ENCODE measurements at regions not wholly inside any gene's neighbourhood (a gene's known extent, or its start where the extent isn't known, plus 50 kb on each side); places are given as distances from the start of the nearest gene placed in this dataset.

DNA sequence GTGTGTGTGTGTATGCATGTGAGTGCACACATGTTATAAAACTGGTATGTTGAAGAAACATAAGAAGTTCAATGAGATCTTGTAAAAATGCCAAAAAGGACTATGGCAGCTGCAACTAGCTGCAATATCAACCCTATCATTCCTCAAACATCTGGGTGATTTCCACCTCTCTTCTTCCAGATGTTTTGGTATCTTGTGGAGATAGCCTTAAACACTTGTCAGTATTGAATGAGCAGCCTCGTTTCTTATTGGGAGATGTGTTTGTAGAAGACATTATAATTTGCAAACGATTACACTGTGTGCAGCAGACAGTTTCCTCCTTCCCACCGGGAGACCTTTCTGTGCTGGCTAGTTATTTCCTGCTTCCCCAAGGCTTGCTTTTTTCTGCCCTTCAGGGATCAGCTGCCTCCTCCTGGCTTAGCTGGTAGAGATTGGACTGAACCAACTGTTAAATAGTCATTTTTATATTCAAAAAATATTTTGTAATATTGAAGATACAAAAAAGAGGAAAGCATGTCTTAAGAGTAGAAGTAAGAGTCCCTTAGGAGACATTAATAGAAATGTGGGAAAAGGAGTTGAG lies 168.4 kb upstream of the MPDZ start:
- TF ChIP-seq, protein P1, sequence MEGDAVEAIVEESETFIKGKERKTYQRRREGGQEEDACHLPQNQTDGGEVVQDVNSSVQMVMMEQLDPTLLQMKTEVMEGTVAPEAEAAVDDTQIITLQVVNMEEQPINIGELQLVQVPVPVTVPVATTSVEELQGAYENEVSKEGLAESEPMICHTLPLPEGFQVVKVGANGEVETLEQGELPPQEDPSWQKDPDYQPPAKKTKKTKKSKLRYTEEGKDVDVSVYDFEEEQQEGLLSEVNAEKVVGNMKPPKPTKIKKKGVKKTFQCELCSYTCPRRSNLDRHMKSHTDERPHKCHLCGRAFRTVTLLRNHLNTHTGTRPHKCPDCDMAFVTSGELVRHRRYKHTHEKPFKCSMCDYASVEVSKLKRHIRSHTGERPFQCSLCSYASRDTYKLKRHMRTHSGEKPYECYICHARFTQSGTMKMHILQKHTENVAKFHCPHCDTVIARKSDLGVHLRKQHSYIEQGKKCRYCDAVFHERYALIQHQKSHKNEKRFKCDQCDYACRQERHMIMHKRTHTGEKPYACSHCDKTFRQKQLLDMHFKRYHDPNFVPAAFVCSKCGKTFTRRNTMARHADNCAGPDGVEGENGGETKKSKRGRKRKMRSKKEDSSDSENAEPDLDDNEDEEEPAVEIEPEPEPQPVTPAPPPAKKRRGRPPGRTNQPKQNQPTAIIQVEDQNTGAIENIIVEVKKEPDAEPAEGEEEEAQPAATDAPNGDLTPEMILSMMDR (optimal IDR thresholded peaks at IDR 0.05 in 1 of 3, IDR thresholded peaks at IDR 0.05 in 1 of 3, conservative IDR thresholded peaks at IDR 0.05 in 1 of 3; ENCODE audit: extremely low read depth in 1 of 3, insufficient read depth in 2 of 3, low read length in 3 of 3): no peak
- TF ChIP-seq EZH2 (IDR thresholded peaks at IDR 0.05; ENCODE audit: low read length): no peak

Measured in keratinocyte (primary cell).